Suprapubic skin (tissue), 4 donors: ENCODE measurements at regions not wholly inside any gene's neighbourhood (a gene's known extent, or its start where the extent isn't known, plus 50 kb on each side); places are given as distances from the start of the nearest gene placed in this dataset.

Source experiments
- CTCF ChIP-seq, 2 donors: fragments of 200-600 bp in 1 of 2; fragments of 450-650 bp in 1 of 2; sonication (generic) in 1 of 2; IDR thresholded peaks; one replicate each; pipeline ENCODE4 v1.5.1; 2016 to 2019; ENCODE audit warnings: antibody characterized with exemption in 2 of 2, mild to moderate bottlenecking in 1 of 2, moderate library complexity in 1 of 2
- EP300 ChIP-seq: sonication (generic); formaldehyde crosslinking; IDR thresholded peaks from one replicate; pipeline ENCODE4 v1.6.1; 2017; ENCODE audit warnings: antibody characterized with exemption
- POLR2A ChIP-seq, 2 donors: fragments of 450-650 bp; IDR thresholded peaks; one replicate each; pipeline ENCODE4 v1.6.1; 2017; ENCODE audit warnings: antibody characterized with exemption in 2 of 2, mild to moderate bottlenecking in 2 of 2, moderate library complexity in 2 of 2
- POLR2AphosphoS5 ChIP-seq, 3 donors: sonication (generic); formaldehyde crosslinking; IDR thresholded peaks; one replicate each; pipeline ENCODE4 v1.6.1; 2017; ENCODE audit warnings: antibody characterized with exemption in 3 of 3

- no peak for TF ChIP-seq CTCF (IDR thresholded peaks at IDR 0.05)
- no peak for TF ChIP-seq EP300
- TF ChIP-seq POLR2A (IDR thresholded peaks at IDR 0.05): no peak
- TF ChIP-seq POLR2AphosphoS5 (IDR thresholded peaks at IDR 0.05): no peak
Observed at GRCh38 chr7:4438723-4439245, 243.3 kb upstream of the FOXK1 start.
